ENCODE measurements at regions not wholly inside any gene's neighbourhood (a gene's known extent, or its start where the extent isn't known, plus 50 kb on each side); places are given as distances from the start of the nearest gene placed in this dataset.
"Not testable (repeated sequence)": the region's sequence is repeated elsewhere in the genome, so short reads cannot be mapped to it uniquely, and the experiment has no call there.

DNA sequence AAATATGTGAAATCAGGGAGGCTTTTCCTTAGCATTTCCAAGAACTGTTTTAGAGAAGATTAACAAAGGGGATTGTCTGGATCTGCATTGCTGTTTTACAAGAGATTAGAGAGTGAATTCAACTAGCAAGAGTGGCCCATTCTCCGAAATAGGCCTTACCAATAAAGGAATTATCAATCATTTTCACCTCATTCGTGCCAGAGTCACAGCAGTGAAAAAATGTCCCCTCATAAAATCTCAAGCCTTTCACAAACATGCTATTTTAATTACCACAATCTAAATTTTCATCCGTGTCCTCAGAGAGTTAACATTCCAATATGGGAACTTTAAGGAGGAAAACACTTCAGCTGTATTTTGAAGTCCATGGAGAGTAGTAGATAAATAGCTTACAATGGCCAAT is 979.6 kb downstream of the RPA4 start:
- DNase-seq = no peak

GRCh38 chrX:97867266-97867665 is 983.6 kb downstream of the RPA4 start:
- no peak for DNase-seq

- no peak for DNase-seq
Measured at GRCh38 chrX:97876697-97877407, 993.1 kb downstream of the RPA4 start.

GRCh38 chrX:97882306-97882705 is 998.6 kb downstream of the RPA4 start:
- no peak for DNase-seq

DNA sequence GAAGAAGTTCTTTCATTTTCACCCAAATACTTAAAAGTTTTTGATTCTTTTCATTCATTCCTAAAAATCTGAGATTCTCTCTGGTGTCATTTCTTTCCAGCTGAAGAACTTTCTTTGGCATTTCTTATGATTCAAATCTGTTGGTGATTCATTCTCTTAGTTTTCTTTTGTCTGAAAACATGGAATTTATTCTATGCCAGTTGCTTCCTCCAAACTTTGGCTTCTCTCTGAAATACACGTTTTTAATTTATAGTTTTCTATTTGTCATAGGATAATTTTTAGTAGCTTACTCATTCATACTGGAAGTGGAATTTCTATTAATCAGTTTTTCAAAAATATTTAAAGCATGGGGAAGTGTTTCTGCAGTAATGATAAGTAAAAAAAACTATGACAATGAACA is 1012.0 kb downstream of the RPA4 start:
- no peak for DNase-seq

GRCh38 chrX:97897998-97898397 is 1014.3 kb downstream of the RPA4 start:
- no peak for DNase-seq

GRCh38 chrX:97898798-97899197 is 1015.1 kb downstream of the RPA4 start:
- no peak for DNase-seq

GRCh38 chrX:97907791-97908190 is 1024.1 kb downstream of the RPA4 start:
- DNase-seq = no peak

GRCh38 chrX:97909245-97909644 is 1025.5 kb downstream of the RPA4 start:
- DNase-seq = peak; percentile 61

DNA sequence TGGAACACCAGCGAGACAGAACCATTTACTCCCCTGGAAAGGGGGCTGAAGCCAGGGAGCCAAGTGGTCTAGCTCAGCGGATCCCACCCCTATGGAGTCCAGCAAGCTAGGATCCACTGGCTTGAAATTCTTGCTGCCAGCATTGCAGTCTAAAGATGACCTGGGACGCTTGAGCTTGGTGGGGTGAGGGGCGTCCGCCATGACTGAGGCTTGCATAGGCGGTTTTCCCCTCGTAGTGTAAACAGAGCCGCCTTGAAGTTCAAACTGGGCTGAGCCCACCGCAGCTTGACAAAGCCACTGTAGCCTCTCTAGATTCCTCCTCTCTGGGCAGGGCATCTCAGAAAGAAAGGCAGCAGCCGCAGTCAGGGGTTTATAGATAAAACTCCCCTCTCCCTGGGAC is 1031.7 kb downstream of the RPA4 start:
- DNase-seq = not testable (repeated sequence)

GRCh38 chrX:97921223-97921622 is 1037.5 kb downstream of the RPA4 start:
- not testable (repeated sequence) for DNase-seq

- no peak for DNase-seq
Measured at GRCh38 chrX:97931586-97931985, 1047.9 kb downstream of the RPA4 start.

DNA sequence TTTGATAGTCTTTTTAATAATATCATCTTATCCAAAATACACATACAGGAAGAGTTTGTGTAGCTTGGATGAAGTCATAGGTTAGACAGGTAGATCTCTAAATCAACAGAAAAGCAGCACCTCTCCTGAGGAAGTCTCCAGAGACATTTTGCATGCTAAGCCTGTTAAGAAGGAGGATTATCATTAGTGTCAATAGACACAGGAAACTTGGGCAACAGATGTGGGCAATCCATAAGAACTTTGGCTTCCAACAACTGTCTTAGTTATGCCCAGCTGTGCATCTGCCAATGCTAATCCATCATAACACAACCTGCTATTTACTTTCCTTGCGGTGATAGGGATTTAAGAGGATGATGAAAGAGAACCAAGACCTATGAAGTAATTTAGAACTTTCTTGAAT is 1052.6 kb downstream of the RPA4 start:
- DNase-seq = no peak

DNA sequence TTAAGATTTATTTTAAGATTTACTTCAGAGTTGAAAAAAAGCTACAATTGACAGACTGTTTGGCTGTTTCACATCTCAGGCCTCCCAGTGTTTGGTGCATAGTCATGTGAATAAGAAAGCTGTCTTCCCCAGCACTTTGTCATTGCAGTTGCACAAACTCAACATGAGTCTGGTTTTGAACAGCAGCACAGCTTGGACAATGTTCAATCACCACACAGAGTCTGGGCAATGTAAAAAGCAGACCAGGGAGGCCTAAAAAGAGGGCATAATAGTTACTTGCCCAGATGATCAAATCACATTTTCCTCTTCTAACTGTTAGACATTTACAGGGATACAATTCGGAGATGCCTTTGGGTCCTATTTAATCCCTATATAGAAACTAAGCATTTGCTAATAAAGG is 1055.0 kb downstream of the RPA4 start:
- DNase-seq = no peak

GRCh38 chrX:97968376-97969163 is 1084.9 kb downstream of the RPA4 start:
- DNase-seq = no peak

GRCh38 chrX:97984641-97985040 is 1100.9 kb downstream of the RPA4 start:
- DNase-seq = no peak

DNA sequence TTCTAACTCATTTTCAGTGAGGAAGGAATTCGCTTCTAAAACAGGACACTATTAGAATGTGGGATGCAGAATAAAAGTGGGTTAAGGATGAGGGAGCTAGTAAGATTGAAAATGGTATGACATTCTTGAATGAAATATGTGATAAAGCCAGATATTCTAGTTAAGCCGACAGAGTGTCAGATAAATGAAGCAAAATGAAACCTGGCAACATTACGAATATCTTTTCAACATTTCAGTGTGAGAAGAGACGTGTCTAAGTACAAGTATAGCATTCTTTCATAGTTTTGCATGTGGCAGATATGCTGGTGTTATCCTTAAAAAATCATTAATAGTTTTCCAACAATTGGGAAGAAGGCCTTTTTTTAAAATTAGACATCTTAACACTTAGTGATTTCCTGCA is 1101.4 kb downstream of the RPA4 start:
- no peak for DNase-seq

DNA sequence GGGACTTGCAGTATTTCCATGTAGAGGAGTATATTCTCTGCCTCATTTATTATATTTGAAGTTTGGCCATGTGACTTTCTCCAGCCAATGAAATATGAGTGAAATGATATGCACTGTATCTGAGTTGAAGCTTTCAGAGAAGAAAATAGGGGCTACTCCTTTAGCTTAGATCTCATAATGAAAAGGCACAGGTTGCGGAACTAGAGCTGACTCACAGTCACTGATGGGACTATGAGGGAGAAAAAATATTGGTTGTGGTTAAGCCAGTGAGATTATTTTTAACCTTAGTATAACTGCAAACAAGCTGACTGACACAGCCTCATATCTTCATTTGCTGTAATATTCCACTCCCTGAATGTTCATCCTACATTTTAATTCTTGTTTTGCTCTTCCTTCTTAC is 1104.3 kb downstream of the RPA4 start:
- DNase-seq = no peak

DNA sequence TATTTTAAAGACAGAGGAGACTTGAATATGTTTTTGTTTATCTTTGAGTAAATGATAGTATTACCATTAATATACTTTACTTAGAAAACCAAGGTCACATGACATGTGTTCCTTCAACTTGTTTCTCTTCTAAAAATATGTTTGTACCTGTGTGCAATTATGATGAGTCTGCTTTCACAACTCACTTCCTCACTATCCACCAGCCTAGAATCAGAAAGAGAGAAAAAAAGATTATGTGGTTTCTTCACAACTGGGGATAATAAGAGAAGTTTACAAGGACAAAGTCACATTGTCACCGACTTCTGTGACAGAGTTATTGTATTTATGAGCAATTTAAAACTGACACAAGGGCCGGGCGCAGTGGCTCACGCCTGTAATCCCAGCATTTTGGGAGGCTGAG is 1112.1 kb downstream of the RPA4 start:
- no peak for DNase-seq

GRCh38 chrX:98028691-98029090 is 1145.0 kb downstream of the RPA4 start:
- DNase-seq = no peak

GRCh38 chrX:98029861-98030260 is 1146.2 kb downstream of the RPA4 start:
- DNase-seq = no peak

- DNase-seq = no peak
Measured at GRCh38 chrX:98057176-98057575, 1173.5 kb downstream of the RPA4 start.

- no peak for DNase-seq
Measured at GRCh38 chrX:98065151-98065550, 1181.4 kb downstream of the RPA4 start.

DNA sequence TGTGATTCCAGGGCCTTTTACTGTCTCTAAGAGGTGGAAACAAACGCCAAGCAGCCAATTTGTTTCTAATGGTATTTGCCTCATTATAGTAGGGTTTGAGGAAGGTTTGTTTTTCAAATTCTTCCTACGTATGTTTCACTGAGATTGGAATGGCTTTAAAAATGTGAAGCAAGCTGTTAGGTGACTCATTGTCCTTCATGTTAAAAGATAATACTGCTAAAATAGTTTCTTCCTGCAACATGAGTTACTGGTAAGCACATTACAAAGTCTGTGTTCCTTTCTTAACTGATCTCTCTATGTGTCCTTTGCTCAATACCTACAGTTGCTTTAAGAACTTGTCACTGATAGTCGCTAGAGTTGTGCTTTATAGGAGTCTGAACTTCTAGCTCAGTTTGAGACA is 1183.9 kb downstream of the RPA4 start:
- no peak for DNase-seq
